ENCODE measurements at regions not wholly inside any gene's neighbourhood (a gene's known extent, or its start where the extent isn't known, plus 50 kb on each side); places are given as distances from the start of the nearest gene placed in this dataset.

DNA sequence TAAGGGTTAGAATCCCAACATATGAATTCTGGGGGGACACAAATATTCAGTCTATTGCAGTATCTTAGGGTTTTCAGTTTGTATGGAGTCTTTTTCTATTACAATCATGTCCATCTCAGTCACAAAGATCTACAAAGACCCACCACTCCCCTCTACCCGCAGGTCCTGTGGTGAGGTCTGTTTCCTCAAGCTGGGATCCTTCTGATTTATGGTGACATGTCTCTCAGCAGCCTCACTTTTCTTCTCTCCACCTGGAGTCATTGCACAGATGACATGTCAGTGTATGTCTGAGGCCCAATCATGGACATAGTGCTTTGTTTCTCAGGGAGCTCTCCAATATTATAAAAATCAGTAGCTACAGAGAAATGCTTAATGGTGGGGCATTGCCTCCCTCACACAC lies 113.4 kb upstream of the RAB27B start:
- Histone ChIP-seq H3K9ac (ENCODE audit: low read length) (no peak overlapping the region), H3K9me3 (ENCODE audit: insufficient read depth, low read length) (no peaks in the 10 kb centered on the region), H3K4me3 (ENCODE audit: insufficient read depth, low read length, poor library complexity, severe bottlenecking) (no peak overlapping the region), H3K36me3 (ENCODE audit: low read length) (no peaks in the 10 kb centered on the region), H2AFZ (ENCODE audit: low read depth, low read length, severe bottlenecking) (no peak overlapping the region), H3K27me3 (ENCODE audit: low read length) (no peaks in the 10 kb centered on the region), H3K9me2 (replicated peaks; ENCODE audit: insufficient read depth, low read length) (no peaks in the 10 kb centered on the region), H4K20me1 (ENCODE audit: low read depth, low read length) (no peaks in the 10 kb centered on the region), H3K27ac (ENCODE audit: low read depth, low read length) (no peak overlapping the region), H3F3A (ENCODE audit: insufficient read depth) (no peaks in the 10 kb centered on the region), H3K4me2 (ENCODE audit: low read depth, low read length, poor library complexity, severe bottlenecking) (no peak overlapping the region), H3K79me2 (ENCODE audit: insufficient read depth, low read length) (no peaks in the 10 kb centered on the region)
- TF ChIP-seq EZH2phosphoT487 (conservative IDR thresholded peaks at IDR 0.05; ENCODE audit: low read length) = no peak
- TF ChIP-seq, protein P1, sequence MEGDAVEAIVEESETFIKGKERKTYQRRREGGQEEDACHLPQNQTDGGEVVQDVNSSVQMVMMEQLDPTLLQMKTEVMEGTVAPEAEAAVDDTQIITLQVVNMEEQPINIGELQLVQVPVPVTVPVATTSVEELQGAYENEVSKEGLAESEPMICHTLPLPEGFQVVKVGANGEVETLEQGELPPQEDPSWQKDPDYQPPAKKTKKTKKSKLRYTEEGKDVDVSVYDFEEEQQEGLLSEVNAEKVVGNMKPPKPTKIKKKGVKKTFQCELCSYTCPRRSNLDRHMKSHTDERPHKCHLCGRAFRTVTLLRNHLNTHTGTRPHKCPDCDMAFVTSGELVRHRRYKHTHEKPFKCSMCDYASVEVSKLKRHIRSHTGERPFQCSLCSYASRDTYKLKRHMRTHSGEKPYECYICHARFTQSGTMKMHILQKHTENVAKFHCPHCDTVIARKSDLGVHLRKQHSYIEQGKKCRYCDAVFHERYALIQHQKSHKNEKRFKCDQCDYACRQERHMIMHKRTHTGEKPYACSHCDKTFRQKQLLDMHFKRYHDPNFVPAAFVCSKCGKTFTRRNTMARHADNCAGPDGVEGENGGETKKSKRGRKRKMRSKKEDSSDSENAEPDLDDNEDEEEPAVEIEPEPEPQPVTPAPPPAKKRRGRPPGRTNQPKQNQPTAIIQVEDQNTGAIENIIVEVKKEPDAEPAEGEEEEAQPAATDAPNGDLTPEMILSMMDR (IDR thresholded peaks at IDR 0.05; ENCODE audit: insufficient read depth, low read length, poor library complexity, severe bottlenecking) = no peak

DNA sequence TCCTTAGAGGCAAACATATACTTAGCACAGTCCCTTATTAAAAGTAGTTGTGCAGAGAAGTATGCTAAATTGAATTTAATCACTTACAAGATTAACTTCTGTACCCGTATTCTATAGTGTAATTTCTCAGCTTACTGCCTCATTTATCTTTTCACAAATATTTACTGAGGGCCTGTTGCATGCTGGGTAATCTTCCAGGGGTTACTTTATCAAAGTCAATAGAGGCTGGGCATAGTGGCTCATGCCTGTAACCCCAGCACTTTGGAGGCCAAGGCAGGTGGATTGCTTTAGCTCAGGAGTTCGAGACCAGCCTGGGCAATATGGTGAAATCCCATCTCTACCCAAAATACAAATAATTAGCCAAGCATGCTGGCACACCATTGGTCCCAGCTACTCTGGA lies 111.7 kb upstream of the RAB27B start:
- Histone ChIP-seq H3K9me2 (replicated peaks; ENCODE audit: insufficient read depth, low read length) (no peaks in the 10 kb centered on the region), H3K27me3 (ENCODE audit: low read length) (no peaks in the 10 kb centered on the region), H3K4me3 (ENCODE audit: insufficient read depth, low read length, poor library complexity, severe bottlenecking) (no peak overlapping the region), H3K9me3 (ENCODE audit: insufficient read depth, low read length) (no peaks in the 10 kb centered on the region), H3K79me2 (ENCODE audit: insufficient read depth, low read length) (no peaks in the 10 kb centered on the region), H3K9ac (ENCODE audit: low read length) (no peak overlapping the region), H3K36me3 (ENCODE audit: low read length) (no peaks in the 10 kb centered on the region), H2AFZ (ENCODE audit: low read depth, low read length, severe bottlenecking) (no peak overlapping the region), H3F3A (ENCODE audit: insufficient read depth) (no peaks in the 10 kb centered on the region), H3K27ac (ENCODE audit: low read depth, low read length) (no peak overlapping the region), H3K4me2 (ENCODE audit: low read depth, low read length, poor library complexity, severe bottlenecking) (no peak overlapping the region), H4K20me1 (ENCODE audit: low read depth, low read length) (no peaks in the 10 kb centered on the region)
- TF ChIP-seq, protein P1 (IDR thresholded peaks at IDR 0.05; ENCODE audit: insufficient read depth, low read length, poor library complexity, severe bottlenecking) = no peak
- no peak for TF ChIP-seq EZH2phosphoT487 (conservative IDR thresholded peaks at IDR 0.05; ENCODE audit: low read length)

DNA sequence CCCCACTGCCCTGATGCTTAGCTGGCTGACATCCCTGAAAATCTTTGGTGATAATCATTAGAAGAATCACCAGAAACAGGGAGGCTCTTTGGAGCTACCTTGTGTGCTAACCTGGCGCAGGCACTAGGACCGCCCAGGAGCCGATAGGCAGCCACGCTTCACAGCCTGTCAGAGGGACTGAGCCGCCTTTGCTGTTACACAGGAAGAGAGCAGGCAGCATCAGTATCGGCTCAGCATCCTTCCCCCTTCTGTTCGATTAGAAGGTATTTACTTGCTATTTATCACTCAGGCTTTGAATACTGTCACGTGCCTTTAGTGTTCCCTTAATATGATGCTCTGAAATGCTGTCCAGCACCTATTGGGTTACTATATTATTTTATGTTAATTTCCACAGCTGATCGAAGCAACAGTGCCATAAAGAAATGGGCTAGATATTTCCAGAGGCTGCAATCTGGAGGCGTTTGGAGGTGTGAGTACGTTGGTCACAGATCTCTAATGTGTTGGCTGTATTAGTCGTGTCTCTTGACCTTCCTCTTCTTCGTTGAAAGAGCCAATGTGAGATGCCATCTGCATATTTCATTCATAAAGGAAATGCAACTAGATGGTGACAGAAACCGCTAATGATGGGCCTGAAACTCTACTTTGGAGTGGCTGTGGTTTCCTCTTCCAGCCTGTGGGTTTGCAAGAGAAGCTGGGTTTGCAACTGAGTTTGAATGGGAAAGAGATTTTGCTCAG lies 110.4 kb upstream of the RAB27B start:
- no peak overlapping the region for H2AFZ ChIP-seq (ENCODE audit: low read depth, low read length, severe bottlenecking)

More for the DNA sequence above, 110.4 kb upstream of the RAB27B start:
- Histone ChIP-seq H3K9ac (ENCODE audit: low read length) (no peak overlapping the region), H3F3A (ENCODE audit: insufficient read depth) (no peaks in the 10 kb centered on the region), H3K79me2 (ENCODE audit: insufficient read depth, low read length) (no peaks in the 10 kb centered on the region), H4K20me1 (ENCODE audit: low read depth, low read length) (no peaks in the 10 kb centered on the region), H3K27me3 (ENCODE audit: low read length) (no peaks in the 10 kb centered on the region), H3K9me2 (replicated peaks; ENCODE audit: insufficient read depth, low read length) (no peaks in the 10 kb centered on the region), H3K4me2 (ENCODE audit: low read depth, low read length, poor library complexity, severe bottlenecking) (no peak overlapping the region), H3K4me3 (ENCODE audit: insufficient read depth, low read length, poor library complexity, severe bottlenecking) (no peak overlapping the region), H3K27ac (ENCODE audit: low read depth, low read length) (no peak overlapping the region), H3K9me3 (ENCODE audit: insufficient read depth, low read length) (no peaks in the 10 kb centered on the region), H3K36me3 (ENCODE audit: low read length) (no peaks in the 10 kb centered on the region)
- TF ChIP-seq, protein P1 (IDR thresholded peaks at IDR 0.05; ENCODE audit: insufficient read depth, low read length, poor library complexity, severe bottlenecking) = no peak
- no peak for TF ChIP-seq EZH2phosphoT487 (conservative IDR thresholded peaks at IDR 0.05; ENCODE audit: low read length)

Data from SU-DHL-6 (cell line).